ELR (cell line): ENCODE measurements at regions not wholly inside any gene's neighbourhood (a gene's known extent, or its start where the extent isn't known, plus 50 kb on each side); places are given as distances from the start of the nearest gene placed in this dataset.
"Not testable (repeated sequence)": the region's sequence is repeated elsewhere in the genome, so short reads cannot be mapped to it uniquely, and the experiment has no call there.

ENCODE experiments used
- DNase-seq: peaks from one replicate; pipeline ENCODE4 v3.0.0-alpha.2; 2015; ENCODE audit warnings: low read depth

GRCh38 chr15:62857411-62857853 is 185.1 kb upstream of the TPM1 start:
- DNase-seq, result peak; percentile 48

- peak; percentile 24 for DNase-seq
Observed at GRCh38 chr15:62858343-62858742, 184.2 kb upstream of the TPM1 start.

GRCh38 chr15:62862717-62863116 is 179.8 kb upstream of the TPM1 start:
- DNase-seq, result no peak

- no peak for DNase-seq
Observed at GRCh38 chr15:62866366-62866765, 176.2 kb upstream of the TPM1 start.

- DNase-seq, result no peak
Observed at GRCh38 chr15:62867844-62868243, 174.7 kb upstream of the TPM1 start.

GRCh38 chr15:62868507-62868906 is 174.0 kb upstream of the TPM1 start:
- no peak for DNase-seq

GRCh38 chr15:62869116-62869515 is 173.4 kb upstream of the TPM1 start:
- no peak for DNase-seq

GRCh38 chr15:62870216-62870615 is 172.3 kb upstream of the TPM1 start:
- DNase-seq, result no peak

- not testable (repeated sequence) for DNase-seq
Observed at GRCh38 chr15:62870701-62871100, 171.8 kb upstream of the TPM1 start.

GRCh38 chr15:62873203-62873602 is 169.3 kb upstream of the TPM1 start:
- DNase-seq, result peak; percentile 25

- no peak for DNase-seq
Observed at GRCh38 chr15:62874064-62874463, 168.5 kb upstream of the TPM1 start.

GRCh38 chr15:62874959-62875625 is 167.5 kb upstream of the TPM1 start:
- DNase-seq, result no peak

- no peak for DNase-seq
Observed at GRCh38 chr15:62875626-62876021, 166.9 kb upstream of the TPM1 start.

GRCh38 chr15:62877276-62877857 is 165.2 kb upstream of the TPM1 start:
- DNase-seq, result no peak

GRCh38 chr15:62878070-62878469 is 164.5 kb upstream of the TPM1 start:
- no peak for DNase-seq

- no peak for DNase-seq
Observed at GRCh38 chr15:62879770-62880169, 162.8 kb upstream of the TPM1 start.

- DNase-seq, result no peak
Observed at GRCh38 chr15:62880278-62880677, 162.3 kb upstream of the TPM1 start.

GRCh38 chr15:62881056-62881455 is 161.5 kb upstream of the TPM1 start:
- no peak for DNase-seq

- no peak for DNase-seq
Observed at GRCh38 chr15:62883938-62884479, 158.5 kb upstream of the TPM1 start.

GRCh38 chr15:62886431-62887071 is 156.0 kb upstream of the TPM1 start:
- peak; percentile 47 for DNase-seq

- no peak for DNase-seq
Observed at GRCh38 chr15:62887113-62887570, 155.4 kb upstream of the TPM1 start.

GRCh38 chr15:62888623-62889022 is 153.9 kb upstream of the TPM1 start:
- DNase-seq, result peak; percentile 67

GRCh38 chr15:62889141-62889661 is 153.3 kb upstream of the TPM1 start:
- DNase-seq, result no peak
